ENCODE measurements at regions not wholly inside any gene's neighbourhood (a gene's known extent, or its start where the extent isn't known, plus 50 kb on each side); places are given as distances from the start of the nearest gene placed in this dataset.
A peak's percentile ranks its signal among the peaks of the same experiment; 100 is the strongest.

GRCh38 chr3:22495791-22496190 lies 707.3 kb upstream of the UBE2E2 start:
- no peak for DNase-seq

GRCh38 chr3:22496641-22497040 lies 706.5 kb upstream of the UBE2E2 start:
- no peak for DNase-seq

DNA sequence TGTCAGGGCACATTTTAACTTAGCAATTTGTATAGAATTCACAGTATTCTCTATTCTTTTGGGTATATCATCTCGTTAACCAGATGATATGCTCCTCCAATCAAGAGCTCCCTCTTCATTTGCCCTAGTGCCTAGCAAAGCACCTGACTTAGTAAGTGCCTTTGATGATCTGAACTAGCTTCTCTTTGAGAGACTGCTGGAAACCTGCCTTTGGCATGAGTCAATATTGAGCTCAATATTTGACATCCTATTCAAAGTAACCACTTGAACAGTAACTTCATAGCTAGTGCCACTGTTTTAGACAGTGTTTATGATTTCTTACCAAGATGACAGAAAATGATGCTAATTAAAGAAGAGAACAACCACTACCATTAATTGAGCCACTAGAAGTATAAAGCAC lies 696.3 kb upstream of the UBE2E2 start:
- no peak for DNase-seq

GRCh38 chr3:22507709-22508108 lies 695.4 kb upstream of the UBE2E2 start:
- no peak for DNase-seq

DNA sequence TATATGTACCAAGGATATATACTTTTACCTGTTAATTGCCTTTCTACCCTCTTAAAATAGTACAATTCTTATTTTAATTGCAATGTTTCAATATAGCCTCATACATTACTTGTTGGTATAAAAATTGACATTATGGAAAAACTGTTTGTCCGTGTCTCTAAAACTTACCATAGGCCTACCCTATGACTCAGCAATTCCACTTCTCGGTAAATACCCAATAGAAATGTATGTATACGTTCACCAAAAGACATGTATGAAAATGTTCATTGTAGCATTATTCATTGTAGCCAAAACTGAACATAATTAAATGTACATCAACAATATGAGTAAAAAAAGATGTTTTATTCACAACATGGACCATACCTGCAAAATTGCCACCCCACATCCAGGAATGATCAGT lies 679.2 kb upstream of the UBE2E2 start:
- DNase-seq, result no peak

GRCh38 chr3:22526266-22526837 lies 676.8 kb upstream of the UBE2E2 start:
- DNase-seq, result no peak

DNA sequence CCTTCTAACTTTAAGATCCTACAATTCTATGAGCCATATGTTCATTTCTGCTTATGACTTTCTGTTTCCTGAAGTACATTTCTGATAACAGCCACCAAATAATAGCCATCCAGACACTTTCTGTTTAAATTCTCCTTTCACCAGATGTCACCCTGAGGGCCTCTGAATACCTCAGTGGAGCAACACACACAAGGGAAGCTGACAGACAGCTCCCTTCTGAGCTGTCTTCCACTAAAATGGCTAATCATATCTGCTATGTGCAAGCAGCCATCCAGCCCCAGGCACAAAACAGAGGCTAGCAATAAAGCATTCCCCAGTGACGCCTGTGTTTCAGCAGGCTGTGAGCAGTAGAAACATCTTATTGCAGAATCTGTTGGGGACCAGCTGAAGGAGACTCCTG lies 666.6 kb upstream of the UBE2E2 start:
- no peak for DNase-seq

DNA sequence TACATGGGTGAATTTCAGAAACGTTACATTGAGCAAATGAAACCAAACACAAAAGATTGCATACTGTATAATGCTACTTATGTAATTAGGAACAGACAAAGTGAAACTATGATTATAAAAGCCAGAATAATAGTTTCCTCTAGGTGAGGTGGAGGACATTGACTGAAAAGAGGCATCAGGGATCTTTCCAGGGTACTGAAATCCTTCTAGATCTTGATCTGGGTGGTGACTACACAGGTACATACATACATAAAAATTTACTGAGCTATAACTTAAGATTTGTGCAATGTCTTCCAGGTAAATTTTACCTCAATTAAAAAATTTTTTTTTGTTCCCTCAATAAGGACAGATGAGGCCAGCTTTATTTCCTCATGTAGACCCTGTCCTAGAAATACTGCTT lies 665.6 kb upstream of the UBE2E2 start:
- DNase-seq, result no peak

GRCh38 chr3:22542311-22542710 lies 660.8 kb upstream of the UBE2E2 start:
- no peak for DNase-seq

DNA sequence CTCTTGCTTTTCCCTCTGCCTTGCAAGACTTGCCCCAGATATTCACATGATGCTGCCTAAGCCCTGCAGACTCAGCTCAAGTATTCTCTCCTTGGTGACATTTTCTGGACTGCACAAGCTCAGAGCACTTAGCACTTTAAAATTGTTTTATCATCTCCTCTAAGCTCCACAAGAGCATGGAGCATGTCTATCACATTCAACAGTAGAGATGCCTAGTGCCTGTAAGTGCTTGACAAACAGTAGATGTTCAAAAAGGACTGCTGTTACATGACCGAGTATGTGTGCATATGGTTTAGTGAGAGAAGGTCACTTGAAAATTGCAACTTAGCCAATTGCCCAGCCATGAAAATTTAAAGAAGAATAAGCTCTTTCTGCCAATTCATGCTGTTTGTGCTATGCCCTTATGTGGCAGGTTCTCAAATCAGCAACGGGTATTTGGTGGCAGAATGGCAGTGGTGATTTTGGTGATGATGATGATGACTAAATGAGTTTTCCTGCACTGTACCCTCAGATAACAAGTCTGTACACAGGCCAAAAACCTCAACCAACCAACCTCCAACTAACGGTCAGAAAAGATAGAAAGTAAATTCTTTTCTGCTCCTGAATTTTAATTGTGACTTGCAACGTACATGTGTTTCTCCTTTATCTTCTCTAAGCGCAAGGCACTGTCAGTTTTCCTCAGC lies 647.2 kb upstream of the UBE2E2 start:
- no peak for DNase-seq

DNA sequence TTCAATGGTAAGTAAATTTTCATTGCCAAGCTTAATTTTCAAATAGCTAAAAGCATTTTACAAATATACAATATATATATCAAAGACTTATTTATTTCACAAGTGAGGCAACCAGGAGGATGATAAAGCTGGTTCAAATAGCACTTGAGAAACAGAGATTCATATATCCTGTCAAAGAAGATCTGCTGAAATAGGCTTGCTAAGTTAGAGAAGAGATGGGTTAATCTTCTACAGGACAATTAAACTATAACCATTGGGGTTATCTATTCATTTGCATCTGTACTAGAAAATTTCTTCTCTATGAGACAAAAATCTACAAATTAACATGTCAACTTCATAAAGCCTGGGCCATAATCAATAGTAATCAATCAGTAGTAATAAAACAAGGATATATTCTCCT lies 637.7 kb upstream of the UBE2E2 start:
- DNase-seq, result no peak

GRCh38 chr3:22568285-22568684 lies 634.8 kb upstream of the UBE2E2 start:
- DNase-seq, result no peak

DNA sequence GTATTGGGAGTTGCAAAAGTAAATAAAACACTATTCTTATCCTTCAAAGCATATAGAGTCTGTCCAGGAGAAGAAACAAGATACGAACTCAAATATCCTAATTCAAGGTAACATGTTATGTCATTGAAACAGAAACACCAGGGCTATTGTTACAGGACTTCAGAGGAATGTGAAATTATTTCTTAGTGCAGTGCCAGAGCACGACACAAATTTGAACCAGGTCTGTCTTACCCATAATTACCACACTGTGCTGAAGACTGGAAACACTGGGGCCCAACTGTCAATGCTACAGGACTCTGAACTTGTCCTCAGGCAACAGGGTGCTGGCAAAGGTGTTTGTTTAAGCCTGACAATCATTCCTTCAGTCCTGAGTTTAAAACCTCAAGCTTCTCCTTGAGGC lies 633.6 kb upstream of the UBE2E2 start:
- DNase-seq, result no peak

- no peak for DNase-seq
These were observed 622.1 kb upstream of the UBE2E2 start for GRCh38 chr3:22581007-22581406.

- DNase-seq, result no peak
These were observed 620.9 kb upstream of the UBE2E2 start for GRCh38 chr3:22582266-22582665.

DNA sequence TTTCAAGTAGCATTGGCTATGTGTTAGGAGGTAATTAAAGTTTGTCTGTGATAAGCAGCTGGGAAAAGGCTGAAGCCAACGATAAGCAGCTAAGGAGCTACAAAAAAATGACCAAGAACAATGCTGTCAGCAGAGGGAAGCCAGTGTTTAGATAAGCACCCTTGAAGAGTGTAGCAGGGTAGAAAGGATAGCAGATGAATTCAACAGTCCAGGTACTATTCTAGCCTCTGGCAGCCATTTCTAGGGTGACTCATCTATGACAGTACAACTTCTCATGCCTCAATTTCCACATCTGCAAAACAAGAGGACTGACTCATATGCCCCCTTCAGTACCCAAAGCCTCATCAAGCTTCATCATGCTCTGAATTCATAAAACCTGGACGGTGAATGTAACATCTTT lies 617.6 kb upstream of the UBE2E2 start:
- DNase-seq, result no peak

- peak; percentile 7 for DNase-seq
These were observed 617.2 kb upstream of the UBE2E2 start for GRCh38 chr3:22585911-22586310.

- no peak for DNase-seq
These were observed 615.7 kb upstream of the UBE2E2 start for GRCh38 chr3:22587446-22587845.

DNA sequence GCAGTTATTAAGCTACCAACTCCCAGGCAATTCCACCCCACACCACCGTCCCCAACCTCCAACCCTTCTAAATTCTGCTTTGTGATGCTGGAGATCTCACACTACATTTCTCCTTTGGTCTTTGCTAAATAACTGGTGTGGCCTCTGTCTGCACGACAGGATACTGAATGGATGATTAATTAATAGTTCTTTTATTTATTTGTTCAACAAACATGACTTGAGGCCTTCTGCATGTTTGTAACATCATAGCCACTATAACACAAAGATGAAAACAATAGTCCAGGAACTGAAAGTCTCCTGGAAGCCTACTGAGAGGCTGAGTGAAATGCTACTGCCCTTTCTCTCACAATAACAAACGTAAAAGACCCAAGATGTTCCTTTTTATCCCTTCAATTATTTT lies 609.5 kb upstream of the UBE2E2 start:
- no peak for DNase-seq

DNA sequence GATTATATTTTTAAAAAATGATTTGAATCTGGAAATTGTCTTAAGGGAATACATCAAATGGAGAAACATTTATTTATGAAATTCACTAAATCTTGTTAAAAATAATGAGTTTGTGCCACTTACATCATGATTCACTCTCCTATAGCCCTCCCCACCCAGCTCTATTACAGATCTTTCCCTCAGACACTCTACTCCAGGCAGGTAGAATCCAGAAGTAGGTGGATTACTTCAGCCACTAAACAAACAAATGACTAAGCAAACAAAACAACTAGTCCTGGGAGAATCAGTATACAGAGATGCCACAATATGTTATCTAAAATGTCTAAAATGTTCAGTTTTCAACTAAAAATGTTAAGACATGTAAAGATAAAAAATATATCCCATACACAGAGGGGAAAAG lies 608.1 kb upstream of the UBE2E2 start:
- no peak for DNase-seq

DNA sequence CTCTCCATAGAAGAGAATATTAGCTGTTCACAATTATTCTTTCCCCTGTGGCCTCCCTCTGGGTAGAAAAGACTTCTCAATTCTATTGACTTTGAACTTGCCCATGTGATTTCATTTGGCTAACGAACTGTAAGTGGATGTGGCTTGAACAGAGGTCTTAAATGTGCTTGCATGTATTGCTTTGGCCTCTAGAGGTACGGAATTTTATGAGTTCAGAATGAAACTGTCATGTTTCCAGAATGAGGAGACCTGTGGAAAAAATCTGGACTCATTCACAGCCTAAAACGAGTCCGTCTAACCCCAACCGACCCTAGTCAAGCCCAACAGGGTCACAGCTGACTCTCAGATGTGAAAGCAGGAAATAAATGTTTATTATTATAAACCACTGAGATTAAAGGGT lies 596.7 kb upstream of the UBE2E2 start:
- no peak for DNase-seq

DNA sequence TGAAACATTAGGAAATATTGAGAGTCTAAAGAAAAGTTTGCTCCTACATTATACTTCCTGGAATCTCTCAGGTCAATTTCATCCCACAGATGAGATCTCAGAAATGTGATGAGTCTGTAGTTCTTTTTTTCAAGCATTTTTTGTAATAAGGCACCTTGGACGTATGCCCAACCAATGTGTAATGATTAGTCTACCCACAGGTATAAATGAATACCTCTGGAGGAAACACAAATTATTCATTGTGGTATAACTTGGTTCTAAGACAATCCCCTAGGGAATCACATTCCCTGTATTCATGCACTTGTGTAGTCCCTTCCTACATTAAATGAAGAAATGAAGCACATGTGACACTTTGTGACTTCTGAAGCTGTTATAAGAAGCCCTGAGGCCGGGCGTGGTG lies 596.2 kb upstream of the UBE2E2 start:
- no peak for DNase-seq

- DNase-seq, result no peak
These were observed 595.0 kb upstream of the UBE2E2 start for GRCh38 chr3:22608093-22608492.

DNA sequence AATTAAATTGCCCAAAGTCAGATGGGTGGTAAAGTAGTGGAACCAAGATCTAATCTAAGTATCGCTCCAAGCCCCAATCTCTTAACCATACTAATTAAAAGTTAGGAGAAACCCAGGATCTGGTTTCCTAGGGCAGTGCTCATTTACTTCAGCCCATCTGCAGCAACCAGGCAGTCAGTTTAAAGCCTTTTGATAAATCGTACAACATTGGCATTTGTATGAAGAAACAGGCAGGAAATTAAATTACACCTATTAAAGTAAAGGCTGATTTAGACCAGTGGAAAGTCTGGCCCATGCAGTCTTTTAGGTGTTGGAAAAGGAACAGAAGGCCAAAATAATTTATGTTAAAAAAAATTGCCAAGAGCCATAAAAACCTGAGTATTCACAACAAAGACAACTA lies 594.4 kb upstream of the UBE2E2 start:
- DNase-seq, result no peak

GRCh38 chr3:22609139-22609538 lies 594.0 kb upstream of the UBE2E2 start:
- DNase-seq, result no peak

Data from COR-L47 (cell line).